ENCODE measurements at regions not wholly inside any gene's neighbourhood (a gene's known extent, or its start where the extent isn't known, plus 50 kb on each side); places are given as distances from the start of the nearest gene placed in this dataset.

DNA sequence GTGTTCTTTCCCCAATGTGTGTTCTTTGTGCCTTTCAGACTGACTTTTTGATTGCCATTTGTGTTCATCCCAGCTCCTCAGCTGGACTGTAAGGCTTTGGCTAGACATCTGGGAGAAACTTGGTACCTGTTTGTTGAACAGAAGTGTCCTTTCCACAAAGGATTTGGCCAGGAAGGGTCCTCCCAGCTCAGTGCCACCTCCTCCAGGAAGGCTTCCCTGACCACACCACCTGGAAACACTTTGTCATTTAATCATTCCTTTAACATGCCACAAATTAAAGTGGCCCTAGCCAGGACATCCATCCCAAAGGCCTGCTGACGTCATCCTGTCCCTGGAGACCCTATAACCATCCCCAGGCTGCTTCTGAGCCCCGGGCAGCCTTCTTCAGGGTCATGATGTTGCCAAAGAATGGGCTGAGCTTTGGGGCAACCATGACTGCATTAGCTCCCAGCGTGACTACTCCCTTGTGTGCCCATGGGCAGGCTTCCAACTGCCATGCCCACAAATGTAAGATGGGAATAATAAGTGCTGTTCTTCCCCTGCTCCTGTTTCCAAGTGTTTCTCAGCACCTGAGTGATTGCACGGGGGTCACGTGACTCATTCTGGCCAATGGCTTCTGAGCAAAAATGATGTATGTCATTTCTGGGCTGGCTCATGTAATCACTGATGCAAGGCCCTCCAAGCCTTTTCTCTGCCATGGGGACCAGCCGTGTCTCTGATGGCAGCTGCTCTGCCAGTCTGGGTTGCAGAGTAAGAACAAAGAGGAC, 112.5 kb upstream of the SMAD3 start:
- intact Hi-C loops (cut with DNase I): loop anchor here in 3 of 4 donors (5.0 to 10.0 kb wide), 3 partner anchors 52 to 354 kb away; no protein-coding TSS in a partner anchor

DNA sequence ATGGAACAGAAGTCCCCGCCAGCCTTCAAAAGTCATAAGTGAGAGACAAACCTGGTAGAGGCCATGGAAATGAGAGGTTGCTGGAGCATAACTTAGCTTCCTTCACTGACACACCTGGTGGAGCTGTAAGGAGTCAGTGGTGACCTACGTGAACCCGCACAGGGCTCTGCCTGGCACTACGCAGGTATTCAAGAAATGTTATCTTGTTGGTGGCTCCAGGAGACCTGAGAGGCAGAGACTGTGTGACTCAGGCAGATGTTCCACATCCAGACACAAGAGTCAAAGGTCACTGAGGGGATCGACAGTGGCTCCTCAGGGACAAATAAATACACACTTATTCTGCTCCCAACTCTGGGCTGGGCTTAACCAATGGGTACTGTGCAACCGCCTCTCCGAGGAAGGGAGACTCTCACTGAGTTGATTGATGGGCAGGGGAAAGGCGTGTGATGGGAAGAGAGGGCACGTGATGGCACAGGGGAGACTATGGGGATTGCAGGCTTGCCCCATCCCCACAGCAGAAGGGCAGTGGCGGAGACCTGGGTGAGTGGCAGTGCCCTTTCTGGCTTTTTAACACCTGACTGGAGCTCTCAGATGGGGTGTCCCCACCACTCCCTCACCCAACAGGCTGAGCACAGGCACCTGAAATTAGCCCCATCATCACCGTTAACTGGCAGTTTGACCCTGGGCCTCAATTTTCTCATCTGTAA, 111.7 kb upstream of the SMAD3 start:
- ATAC-seq: no peak
- H3K27me3 ChIP-seq (ENCODE audit: control insufficient read depth, insufficient read depth): no peaks in the 10 kb centered on the region
- H3K27ac ChIP-seq (ENCODE audit: low read length): no peak overlapping the region
- no peaks in the 10 kb centered on the region for H3K9me3 ChIP-seq (ENCODE audit: control insufficient read depth, low read length)
- H3K4me3 ChIP-seq (ENCODE audit: low read length): no peak overlapping the region
- 89% methylated on average over 11 of the region's 11 CpGs for WGBS
- H3K4me1 ChIP-seq (ENCODE audit: control insufficient read depth, insufficient read depth, low read length): no peaks in the 10 kb centered on the region
- DNase-seq: no peak
- intact Hi-C loops (cut with DNase I): loop anchor here in 3 of 4 donors (5.0 to 10.0 kb wide), 3 partner anchors 51 to 354 kb away; no protein-coding TSS in a partner anchor

More for the DNA sequence above, 112.5 kb upstream of the SMAD3 start:
- Histone ChIP-seq H3K9me3 (ENCODE audit: control insufficient read depth, low read length) (no peaks in the 10 kb centered on the region), H3K27me3 (ENCODE audit: control insufficient read depth, insufficient read depth) (no peaks in the 10 kb centered on the region), H3K4me3 (ENCODE audit: low read length) (no peak overlapping the region), H3K4me1 (ENCODE audit: control insufficient read depth, insufficient read depth, low read length) (no peaks in the 10 kb centered on the region), H3K27ac (ENCODE audit: low read length) (no peak overlapping the region)
- DNase-seq (no peak), ATAC-seq (no peak)
- WGBS: 90% methylated on average over 6 of the region's 6 CpGs

DNA sequence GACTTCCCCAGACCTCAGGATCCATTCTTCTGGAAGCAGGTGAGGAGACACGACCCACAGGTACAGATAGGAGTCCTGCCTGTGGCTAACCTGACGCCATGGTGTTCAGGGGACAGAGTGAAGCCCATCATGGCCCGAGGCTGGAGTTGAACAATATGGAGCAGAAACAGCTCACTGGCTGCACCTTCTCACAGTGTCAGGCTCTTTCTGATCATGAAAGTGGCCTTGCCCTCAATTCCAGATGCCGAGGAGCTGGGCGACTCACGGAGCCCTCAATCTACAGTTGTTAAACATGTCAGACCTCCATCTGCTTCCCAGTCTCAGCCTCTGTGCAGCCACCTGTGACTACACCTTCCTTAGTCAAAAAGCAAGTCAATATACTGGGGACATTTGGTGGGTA, 110.8 kb upstream of the SMAD3 start:
- 93% methylated on average over 6 of the region's 6 CpGs for WGBS
- Histone ChIP-seq H3K4me1 (ENCODE audit: control insufficient read depth, insufficient read depth, low read length) (no peaks in the 10 kb centered on the region), H3K27me3 (ENCODE audit: control insufficient read depth, insufficient read depth) (no peaks in the 10 kb centered on the region), H3K9me3 (ENCODE audit: control insufficient read depth, low read length) (no peaks in the 10 kb centered on the region), H3K4me3 (ENCODE audit: low read length) (no peak overlapping the region), H3K27ac (ENCODE audit: low read length) (no peak overlapping the region)
- ATAC-seq (no peak), DNase-seq (no peak)
- intact Hi-C loops (cut with DNase I): loop anchor here in 3 of 4 donors (5.0 to 10.0 kb wide), 3 partner anchors 50 to 353 kb away; no protein-coding TSS in a partner anchor

DNA sequence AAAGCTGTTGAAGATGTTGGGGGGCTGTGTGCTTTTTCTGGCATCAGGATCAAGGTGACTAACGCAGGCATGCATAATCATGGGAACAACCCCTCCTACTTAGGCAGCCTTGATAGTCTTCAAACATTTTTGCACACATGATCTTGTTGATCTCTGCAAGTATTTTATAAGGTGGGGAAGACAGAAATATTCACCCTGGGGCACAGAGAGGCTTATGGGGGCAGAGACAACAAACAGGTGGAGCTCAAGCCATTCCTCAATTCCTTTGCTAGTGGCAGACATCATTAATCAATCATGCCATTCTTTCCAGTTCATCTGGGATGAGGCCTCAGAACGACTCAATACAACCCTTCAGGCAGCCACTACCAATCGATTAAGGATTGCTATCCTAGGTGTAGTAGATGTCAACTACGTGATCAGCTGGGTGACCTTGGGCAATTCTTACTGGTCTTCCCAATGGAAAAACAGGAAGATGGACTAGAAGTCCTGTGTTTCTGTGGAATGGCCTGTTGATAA, 110.3 kb upstream of the SMAD3 start:
- WGBS: 53% methylated on average over 4 of the region's 4 CpGs
- Histone ChIP-seq H3K4me1 (ENCODE audit: control insufficient read depth, insufficient read depth, low read length) (no peaks in the 10 kb centered on the region), H3K4me3 (ENCODE audit: low read length) (no peak overlapping the region), H3K9me3 (ENCODE audit: control insufficient read depth, low read length) (no peaks in the 10 kb centered on the region), H3K27ac (ENCODE audit: low read length) (no peak overlapping the region), H3K27me3 (ENCODE audit: control insufficient read depth, insufficient read depth) (no peaks in the 10 kb centered on the region)
- DNase-seq (no peak), ATAC-seq (no peak)
- intact Hi-C loops (cut with DNase I): loop anchor here in 2 of 4 donors (10.0 kb wide), 2 partner anchors 50 to 60 kb away; no protein-coding TSS in a partner anchor

DNA sequence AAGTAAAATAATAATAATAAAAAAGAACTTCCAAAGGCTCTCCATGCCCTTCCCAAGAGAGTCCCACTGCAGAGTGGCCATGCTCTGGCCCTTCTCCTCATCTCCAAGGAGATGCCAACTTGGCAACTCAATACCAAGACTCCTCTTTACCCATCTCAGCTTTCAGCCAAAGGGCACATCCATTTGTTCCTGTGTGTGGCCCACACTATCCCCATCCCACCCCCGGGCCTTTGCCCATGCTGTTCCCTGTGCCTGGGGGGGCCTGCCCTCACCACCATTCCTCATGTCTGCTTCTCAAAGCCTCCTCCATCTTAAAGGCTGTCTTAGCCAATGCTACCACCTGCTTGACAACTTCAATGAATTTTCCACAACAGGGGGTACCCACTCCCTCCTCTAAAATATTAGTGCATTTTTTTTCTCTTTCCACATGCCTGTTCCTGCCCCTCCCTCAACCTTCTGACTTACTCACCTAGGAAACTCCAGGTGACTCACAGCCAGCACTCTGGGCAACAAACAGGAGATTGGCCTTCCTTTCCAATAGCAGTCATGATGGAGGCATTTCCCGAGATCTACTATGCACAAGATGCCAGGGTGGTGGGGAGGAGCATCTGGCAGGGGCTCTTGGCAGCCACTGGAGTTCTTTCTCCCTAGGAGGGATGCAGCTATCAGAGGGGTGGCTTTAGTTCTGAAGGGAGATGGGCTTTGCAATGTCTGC, 109.4 kb upstream of the SMAD3 start:
- no peak overlapping the region for H3K4me3 ChIP-seq (ENCODE audit: low read length)
- H3K27me3 ChIP-seq (ENCODE audit: control insufficient read depth, insufficient read depth): no peaks in the 10 kb centered on the region
- DNase-seq: no peak
- H3K9me3 ChIP-seq (ENCODE audit: control insufficient read depth, low read length): no peaks in the 10 kb centered on the region
- ATAC-seq: no peak
- intact Hi-C loops (cut with DNase I): loop anchor here in 2 of 4 donors (10.0 kb wide), 2 partner anchors 49 to 59 kb away; no protein-coding TSS in a partner anchor
- H3K27ac ChIP-seq (ENCODE audit: low read length): no peak overlapping the region
- H3K4me1 ChIP-seq (ENCODE audit: control insufficient read depth, insufficient read depth, low read length): no peaks in the 10 kb centered on the region
- 84% methylated on average over 2 of the region's 2 CpGs for WGBS

DNA sequence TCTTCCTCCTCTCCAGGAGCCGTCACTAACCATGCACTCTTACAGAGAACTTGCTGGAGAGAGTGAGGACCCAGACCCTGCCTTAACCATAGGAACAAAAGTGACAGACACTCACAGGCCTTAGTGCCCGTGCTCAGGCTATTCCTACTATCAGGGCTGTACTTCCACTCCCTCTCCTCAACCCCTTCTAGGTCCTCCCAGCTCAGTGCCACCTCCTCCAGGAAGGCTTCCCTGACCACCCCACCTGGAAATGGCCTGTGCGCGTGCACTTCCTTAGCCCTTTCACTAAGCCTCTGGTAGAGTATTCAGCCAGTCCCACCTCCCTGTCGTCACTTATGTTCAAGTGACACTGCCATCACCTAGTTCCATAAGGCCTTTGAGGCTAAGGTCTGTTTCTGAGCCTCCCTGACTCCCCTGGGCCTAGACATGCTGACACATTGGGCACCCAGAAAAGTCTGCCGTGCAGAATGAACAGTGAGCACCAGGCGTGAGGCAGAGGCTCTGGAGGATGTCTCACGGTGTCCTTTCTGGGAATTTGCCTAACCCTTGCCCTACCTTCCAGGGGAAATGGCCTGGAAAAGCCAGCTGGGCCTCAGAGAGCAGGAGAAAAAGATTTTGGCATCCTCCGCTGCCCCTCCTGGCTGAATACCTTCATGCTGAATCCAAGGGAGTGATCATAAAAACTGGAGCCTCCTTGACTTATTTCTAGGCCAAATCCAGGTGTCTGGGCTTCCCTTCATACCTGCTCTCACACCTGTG, 108.6 kb upstream of the SMAD3 start:
- Histone ChIP-seq H3K9me3 (ENCODE audit: control insufficient read depth, low read length) (no peaks in the 10 kb centered on the region), H3K4me1 (ENCODE audit: control insufficient read depth, insufficient read depth, low read length) (no peaks in the 10 kb centered on the region), H3K4me3 (ENCODE audit: low read length) (no peak overlapping the region), H3K27me3 (ENCODE audit: control insufficient read depth, insufficient read depth) (no peaks in the 10 kb centered on the region), H3K27ac (ENCODE audit: low read length) (no peak overlapping the region)
- ATAC-seq (no peak), DNase-seq (no peak)
- intact Hi-C loops (cut with DNase I): loop anchor here in 2 of 4 donors (10.0 kb wide), 2 partner anchors 48 to 58 kb away; no protein-coding TSS in a partner anchor
- WGBS: 90% methylated on average over 9 of the region's 9 CpGs

DNA sequence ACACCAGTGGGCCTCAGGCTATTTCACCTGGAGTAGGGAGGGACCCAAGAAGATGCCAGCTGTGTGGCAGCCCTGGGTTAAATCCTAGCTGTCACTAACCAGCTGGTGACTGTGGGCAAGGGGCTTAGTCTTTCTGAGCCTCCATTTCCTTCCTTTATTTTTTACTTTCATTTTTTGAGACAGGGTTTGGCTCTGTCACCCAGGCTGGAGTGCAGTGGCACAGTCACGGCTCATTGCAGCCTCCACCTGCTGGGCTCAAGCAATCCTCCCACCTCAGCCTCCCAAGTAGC, 108.0 kb upstream of the SMAD3 start:
- ATAC-seq (no peak), DNase-seq (no peak)
- intact Hi-C loops (cut with DNase I): loop anchor here in 2 of 4 donors (10.0 kb wide), 2 partner anchors 47 to 57 kb away; no protein-coding TSS in a partner anchor
- H3K4me1 ChIP-seq (ENCODE audit: control insufficient read depth, insufficient read depth, low read length): no peaks in the 10 kb centered on the region
- H3K4me3 ChIP-seq (ENCODE audit: low read length): no peak overlapping the region
- H3K27me3 ChIP-seq (ENCODE audit: control insufficient read depth, insufficient read depth): no peaks in the 10 kb centered on the region
- H3K27ac ChIP-seq (ENCODE audit: low read length): no peak overlapping the region
- H3K9me3 ChIP-seq (ENCODE audit: control insufficient read depth, low read length): no peaks in the 10 kb centered on the region
- 70% methylated on average over 1 of the region's 1 CpG for WGBS

DNA sequence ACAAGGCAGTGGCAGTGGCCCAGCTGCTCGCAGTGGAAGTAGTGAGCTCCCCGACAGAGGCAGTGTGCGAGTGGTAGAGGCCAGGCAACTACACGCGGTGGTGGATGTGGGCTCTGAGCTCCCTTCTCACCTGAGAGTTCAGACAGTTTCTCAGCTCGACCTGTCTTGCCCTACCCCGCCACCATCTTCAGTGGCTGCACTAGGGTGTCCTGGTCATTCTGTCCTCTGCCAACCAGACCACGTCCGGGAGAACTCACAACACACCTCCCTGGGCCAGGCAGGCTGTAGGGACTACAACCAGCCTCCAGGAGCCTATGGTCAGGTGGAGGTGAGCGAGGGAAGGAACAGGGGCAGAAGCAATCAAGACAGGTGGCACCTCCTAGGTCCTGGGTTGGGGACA, 106.3 kb upstream of the SMAD3 start:
- no peaks in the 10 kb centered on the region for H3K27me3 ChIP-seq (ENCODE audit: control insufficient read depth, insufficient read depth)
- ATAC-seq (no peak), DNase-seq (no peak)
- H3K4me3 ChIP-seq (ENCODE audit: low read length): no peak overlapping the region
- H3K9me3 ChIP-seq (ENCODE audit: control insufficient read depth, low read length): no peaks in the 10 kb centered on the region
- intact Hi-C loops (cut with DNase I): loop anchor here in 2 of 4 donors (10.0 kb wide), 2 partner anchors 46 to 56 kb away; no protein-coding TSS in a partner anchor
- H3K27ac ChIP-seq (ENCODE audit: low read length): no peak overlapping the region
- H3K4me1 ChIP-seq (ENCODE audit: control insufficient read depth, insufficient read depth, low read length): no peaks in the 10 kb centered on the region
- 88% methylated on average over 10 of the region's 10 CpGs for WGBS

DNA sequence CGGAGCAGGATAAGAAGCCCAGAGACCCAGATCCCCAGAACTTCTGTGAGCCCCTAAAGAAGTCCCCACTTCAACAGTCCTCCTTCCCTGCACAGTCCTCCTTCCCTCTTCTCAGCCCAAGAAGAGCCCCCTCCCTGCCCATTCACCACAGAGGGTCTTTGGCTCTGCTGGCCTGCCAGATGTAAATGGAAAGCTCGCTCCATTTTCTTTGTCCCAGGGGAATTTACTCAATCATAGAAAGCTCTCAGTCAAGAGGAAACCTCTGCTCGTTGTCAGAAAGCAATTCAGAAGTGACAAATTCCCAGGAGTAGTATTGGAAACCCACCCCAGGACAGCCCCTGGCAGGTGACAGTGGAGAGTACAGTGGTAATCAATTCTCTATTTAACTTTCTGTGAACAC, 105.5 kb upstream of the SMAD3 start:
- Histone ChIP-seq H3K27ac (ENCODE audit: low read length) (no peak overlapping the region), H3K9me3 (ENCODE audit: control insufficient read depth, low read length) (no peaks in the 10 kb centered on the region), H3K4me3 (ENCODE audit: low read length) (no peak overlapping the region), H3K4me1 (ENCODE audit: control insufficient read depth, insufficient read depth, low read length) (no peaks in the 10 kb centered on the region), H3K27me3 (ENCODE audit: control insufficient read depth, insufficient read depth) (no peaks in the 10 kb centered on the region)
- DNase-seq (no peak), ATAC-seq (no peak)
- WGBS: 50% methylated on average over 3 of the region's 3 CpGs
- intact Hi-C loops (cut with DNase I): loop anchor here in 2 of 4 donors (10.0 kb wide), 2 partner anchors 45 to 55 kb away; no protein-coding TSS in a partner anchor

DNA sequence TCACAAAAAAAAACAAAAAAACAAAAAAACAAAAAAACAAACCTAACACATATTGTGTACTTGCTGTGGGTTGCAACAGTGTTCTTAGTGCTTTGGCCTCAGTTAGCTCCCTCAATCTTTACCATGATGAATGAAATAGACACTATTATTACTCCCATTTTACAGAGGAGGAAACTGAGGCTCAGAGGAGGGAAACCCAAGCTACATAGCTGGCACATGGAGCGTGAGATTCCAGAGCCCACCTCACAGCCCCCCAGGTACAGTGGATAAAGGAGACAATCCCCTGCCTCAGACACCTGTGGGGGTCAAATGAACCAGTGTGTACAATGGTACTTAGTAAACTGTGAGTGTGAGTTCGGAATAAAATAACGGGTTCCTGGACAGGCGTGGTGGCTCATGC, 104.9 kb upstream of the SMAD3 start:
- no peaks in the 10 kb centered on the region for H3K27me3 ChIP-seq (ENCODE audit: control insufficient read depth, insufficient read depth)
- intact Hi-C loops (cut with DNase I): no loop called here
- no peak for ATAC-seq
- no peaks in the 10 kb centered on the region for H3K9me3 ChIP-seq (ENCODE audit: control insufficient read depth, low read length)
- H3K4me3 ChIP-seq (ENCODE audit: low read length): no peak overlapping the region
- DNase-seq: no peak
- H3K4me1 ChIP-seq (ENCODE audit: control insufficient read depth, insufficient read depth, low read length): no peaks in the 10 kb centered on the region
- WGBS: 98% methylated on average over 4 of the region's 4 CpGs
- no peak overlapping the region for H3K27ac ChIP-seq (ENCODE audit: low read length)
